ENCODE measurements at regions not wholly inside any gene's neighbourhood (a gene's known extent, or its start where the extent isn't known, plus 50 kb on each side); places are given as distances from the start of the nearest gene placed in this dataset.
"Not testable (repeated sequence)": the region's sequence is repeated elsewhere in the genome, so short reads cannot be mapped to it uniquely, and the experiment has no call there.

GRCh38 chr18:75735291-75735690 lies 307.8 kb upstream of the SMIM21 start:
- Histone ChIP-seq H3K4me1 (ENCODE audit: control insufficient read depth in 1 of 2, insufficient read depth in 2 of 2, low read length in 2 of 2) (no peaks in the 10 kb centered on the region), H3K4me3 (ENCODE audit: low read depth in 1 of 2, low read length in 2 of 2) (no peak overlapping the region), H3K36me3 (ENCODE audit: control insufficient read depth in 1 of 2, insufficient read depth in 2 of 2, low read length in 2 of 2) (no peaks in the 10 kb centered on the region), H3K9me3 (ENCODE audit: control insufficient read depth in 1 of 2, low read length in 2 of 2) (no peaks in the 10 kb centered on the region), H3K27ac (ENCODE audit: low read depth, low read length) (no peak overlapping the region), H3K27me3 (ENCODE audit: control insufficient read depth in 1 of 2, insufficient read depth in 2 of 2, low read length in 2 of 2) (no peaks in the 10 kb centered on the region), H3K9ac (ENCODE audit: low read depth in 1 of 2, low read length in 2 of 2) (no peak overlapping the region)

DNA sequence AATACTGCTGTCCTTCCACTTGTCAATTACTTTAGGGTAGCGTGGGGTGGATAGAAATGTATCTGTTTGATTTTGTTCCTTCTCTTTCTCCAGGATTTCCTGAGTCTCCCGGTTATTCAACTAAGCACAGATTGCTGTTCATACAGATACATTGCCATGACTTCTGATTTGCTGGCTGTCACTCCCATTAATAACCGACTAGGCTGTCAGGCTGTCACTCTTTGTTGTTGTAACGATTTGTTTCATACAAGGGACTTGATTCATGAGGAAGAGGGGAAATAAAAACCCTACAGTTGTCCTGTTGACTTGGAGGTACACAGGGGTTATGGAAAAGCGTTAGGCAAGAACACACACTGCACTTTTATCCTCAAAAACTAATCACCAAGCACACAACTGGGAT lies 302.7 kb upstream of the SMIM21 start:
- Histone ChIP-seq H3K4me3 (ENCODE audit: low read depth in 1 of 2, low read length in 2 of 2) (no peak overlapping the region), H3K27me3 (ENCODE audit: control insufficient read depth in 1 of 2, insufficient read depth in 2 of 2, low read length in 2 of 2) (no peaks in the 10 kb centered on the region), H3K4me1 (ENCODE audit: control insufficient read depth in 1 of 2, insufficient read depth in 2 of 2, low read length in 2 of 2) (no peaks in the 10 kb centered on the region), H3K27ac (ENCODE audit: low read depth, low read length) (no peak overlapping the region), H3K9me3 (ENCODE audit: control insufficient read depth in 1 of 2, low read length in 2 of 2) (no peaks in the 10 kb centered on the region), H3K36me3 (ENCODE audit: control insufficient read depth in 1 of 2, insufficient read depth in 2 of 2, low read length in 2 of 2) (no peaks in the 10 kb centered on the region), H3K9ac (ENCODE audit: low read depth in 1 of 2, low read length in 2 of 2) (no peak overlapping the region)

DNA sequence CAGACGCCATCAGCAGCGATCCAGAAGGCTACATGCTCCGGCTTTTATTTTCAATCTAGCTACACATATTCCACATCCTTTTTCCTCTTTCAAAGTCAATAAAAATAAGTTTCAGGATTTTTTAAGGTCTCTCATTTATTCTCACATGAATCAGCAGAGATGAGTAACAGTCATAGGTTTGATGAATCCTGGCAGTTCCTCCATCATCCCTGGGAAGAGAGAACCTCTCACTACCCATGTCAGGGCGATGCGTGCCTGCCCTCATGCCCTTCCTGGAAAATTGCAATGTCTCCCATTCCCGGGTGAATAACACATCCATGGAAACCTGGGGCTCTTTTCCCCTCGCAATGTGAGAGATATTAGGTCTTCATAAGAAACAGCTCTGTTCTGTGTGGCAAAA lies 301.1 kb upstream of the SMIM21 start:
- Histone ChIP-seq H3K27me3 (ENCODE audit: control insufficient read depth in 1 of 2, insufficient read depth in 2 of 2, low read length in 2 of 2) (no peaks in the 10 kb centered on the region), H3K27ac (ENCODE audit: low read depth, low read length) (no peak overlapping the region), H3K4me3 (ENCODE audit: low read depth in 1 of 2, low read length in 2 of 2) (no peak overlapping the region), H3K36me3 (ENCODE audit: control insufficient read depth in 1 of 2, insufficient read depth in 2 of 2, low read length in 2 of 2) (no peaks in the 10 kb centered on the region), H3K9ac (ENCODE audit: low read depth in 1 of 2, low read length in 2 of 2) (no peak overlapping the region), H3K9me3 (ENCODE audit: control insufficient read depth in 1 of 2, low read length in 2 of 2) (no peaks in the 10 kb centered on the region), H3K4me1 (ENCODE audit: control insufficient read depth in 1 of 2, insufficient read depth in 2 of 2, low read length in 2 of 2) (no peaks in the 10 kb centered on the region)

- Histone ChIP-seq H3K9me3 (ENCODE audit: control insufficient read depth in 1 of 2, low read length in 2 of 2) (no peaks in the 10 kb centered on the region), H3K9ac (ENCODE audit: low read depth in 1 of 2, low read length in 2 of 2) (no peak overlapping the region), H3K27ac (ENCODE audit: low read depth, low read length) (no peak overlapping the region), H3K27me3 (ENCODE audit: control insufficient read depth in 1 of 2, insufficient read depth in 2 of 2, low read length in 2 of 2) (no peaks in the 10 kb centered on the region), H3K4me3 (ENCODE audit: low read depth in 1 of 2, low read length in 2 of 2) (no peak overlapping the region), H3K4me1 (ENCODE audit: control insufficient read depth in 1 of 2, insufficient read depth in 2 of 2, low read length in 2 of 2) (no peaks in the 10 kb centered on the region), H3K36me3 (ENCODE audit: control insufficient read depth in 1 of 2, insufficient read depth in 2 of 2, low read length in 2 of 2) (no peaks in the 10 kb centered on the region)
Measured at GRCh38 chr18:75727456-75727855, 300.0 kb upstream of the SMIM21 start.

- no peaks in the 10 kb centered on the region for H3K9me3 ChIP-seq (ENCODE audit: control insufficient read depth in 1 of 2, low read length in 2 of 2)
- no peaks in the 10 kb centered on the region for H3K36me3 ChIP-seq (ENCODE audit: control insufficient read depth in 1 of 2, insufficient read depth in 2 of 2, low read length in 2 of 2)
- H3K4me3 ChIP-seq (ENCODE audit: low read depth in 1 of 2, low read length in 2 of 2) = no peak overlapping the region
- H3K4me1 ChIP-seq (ENCODE audit: control insufficient read depth in 1 of 2, insufficient read depth in 2 of 2, low read length in 2 of 2) = no peaks in the 10 kb centered on the region
- no peaks in the 10 kb centered on the region for H3K27me3 ChIP-seq (ENCODE audit: control insufficient read depth in 1 of 2, insufficient read depth in 2 of 2, low read length in 2 of 2)
- no peak overlapping the region for H3K9ac ChIP-seq (ENCODE audit: low read depth in 1 of 2, low read length in 2 of 2)
- H3K27ac ChIP-seq (ENCODE audit: low read depth, low read length) = no peak overlapping the region
Measured at GRCh38 chr18:75723521-75724340, 296.2 kb upstream of the SMIM21 start.

DNA sequence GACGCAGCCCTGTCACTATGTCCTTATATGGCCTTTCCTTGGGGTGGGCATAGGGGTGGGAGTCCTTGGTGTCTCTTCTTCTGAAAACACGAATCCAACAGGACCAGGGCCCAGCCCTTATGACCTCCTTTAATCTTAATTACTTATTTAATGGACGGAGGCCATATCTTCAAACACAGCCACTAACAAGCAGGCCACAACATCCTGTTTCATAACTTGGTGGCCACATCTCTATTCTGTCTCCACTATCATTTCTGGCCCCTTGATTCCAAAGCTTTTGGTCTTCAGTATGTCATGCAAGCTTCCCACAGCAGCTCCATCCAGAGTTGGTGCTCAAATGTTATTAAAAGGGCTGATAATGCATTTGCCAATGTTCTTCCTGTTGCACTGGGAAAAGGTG lies 287.3 kb upstream of the SMIM21 start:
- no peak overlapping the region for H3K27ac ChIP-seq (ENCODE audit: low read depth, low read length)
- H3K4me1 ChIP-seq (ENCODE audit: control insufficient read depth in 1 of 2, insufficient read depth in 2 of 2, low read length in 2 of 2) = no peaks in the 10 kb centered on the region
- H3K27me3 ChIP-seq (ENCODE audit: control insufficient read depth in 1 of 2, insufficient read depth in 2 of 2, low read length in 2 of 2) = no peaks in the 10 kb centered on the region
- H3K36me3 ChIP-seq (ENCODE audit: control insufficient read depth in 1 of 2, insufficient read depth in 2 of 2, low read length in 2 of 2) = no peaks in the 10 kb centered on the region
- H3K9me3 ChIP-seq (ENCODE audit: control insufficient read depth in 1 of 2, low read length in 2 of 2) = no peaks in the 10 kb centered on the region
- H3K9ac ChIP-seq (ENCODE audit: low read depth in 1 of 2, low read length in 2 of 2) = no peak overlapping the region
- H3K4me3 ChIP-seq (ENCODE audit: low read depth in 1 of 2, low read length in 2 of 2) = no peak overlapping the region

GRCh38 chr18:75712124-75712867 lies 284.8 kb upstream of the SMIM21 start:
- H3K36me3 ChIP-seq (ENCODE audit: control insufficient read depth in 1 of 2, insufficient read depth in 2 of 2, low read length in 2 of 2); H3K4me3 ChIP-seq (ENCODE audit: low read depth in 1 of 2, low read length in 2 of 2); H3K27ac ChIP-seq (ENCODE audit: low read depth, low read length); H3K4me1 ChIP-seq (ENCODE audit: control insufficient read depth in 1 of 2, insufficient read depth in 2 of 2, low read length in 2 of 2); H3K27me3 ChIP-seq (ENCODE audit: control insufficient read depth in 1 of 2, insufficient read depth in 2 of 2, low read length in 2 of 2); H3K9ac ChIP-seq (ENCODE audit: low read depth in 1 of 2, low read length in 2 of 2); H3K9me3 ChIP-seq (ENCODE audit: control insufficient read depth in 1 of 2, low read length in 2 of 2): not testable (repeated sequence)

GRCh38 chr18:75700561-75700960 lies 273.1 kb upstream of the SMIM21 start:
- Histone ChIP-seq H3K4me3 (ENCODE audit: low read depth in 1 of 2, low read length in 2 of 2) (no peak overlapping the region), H3K27ac (ENCODE audit: low read depth, low read length) (no peak overlapping the region), H3K4me1 (ENCODE audit: control insufficient read depth in 1 of 2, insufficient read depth in 2 of 2, low read length in 2 of 2) (no peaks in the 10 kb centered on the region), H3K27me3 (ENCODE audit: control insufficient read depth in 1 of 2, insufficient read depth in 2 of 2, low read length in 2 of 2) (no peaks in the 10 kb centered on the region), H3K9ac (ENCODE audit: low read depth in 1 of 2, low read length in 2 of 2) (no peak overlapping the region), H3K9me3 (ENCODE audit: control insufficient read depth in 1 of 2, low read length in 2 of 2) (peaks cover 5 to 11% of the 10 kb centered on the region in 2 donors), H3K36me3 (ENCODE audit: control insufficient read depth in 1 of 2, insufficient read depth in 2 of 2, low read length in 2 of 2) (no peaks in the 10 kb centered on the region)

GRCh38 chr18:75698861-75699260 lies 271.4 kb upstream of the SMIM21 start:
- H3K36me3 ChIP-seq (ENCODE audit: control insufficient read depth in 1 of 2, insufficient read depth in 2 of 2, low read length in 2 of 2) = no peaks in the 10 kb centered on the region
- peaks cover 5 to 11% of the 10 kb centered on the region in 2 donors for H3K9me3 ChIP-seq (ENCODE audit: control insufficient read depth in 1 of 2, low read length in 2 of 2)
- no peak overlapping the region for H3K27ac ChIP-seq (ENCODE audit: low read depth, low read length)
- no peak overlapping the region for H3K9ac ChIP-seq (ENCODE audit: low read depth in 1 of 2, low read length in 2 of 2)
- no peaks in the 10 kb centered on the region for H3K4me1 ChIP-seq (ENCODE audit: control insufficient read depth in 1 of 2, insufficient read depth in 2 of 2, low read length in 2 of 2)
- H3K27me3 ChIP-seq (ENCODE audit: control insufficient read depth in 1 of 2, insufficient read depth in 2 of 2, low read length in 2 of 2) = no peaks in the 10 kb centered on the region
- H3K4me3 ChIP-seq (ENCODE audit: low read depth in 1 of 2, low read length in 2 of 2) = no peak overlapping the region

GRCh38 chr18:75697493-75697892 lies 270.0 kb upstream of the SMIM21 start:
- Histone ChIP-seq H3K36me3 (ENCODE audit: control insufficient read depth in 1 of 2, insufficient read depth in 2 of 2, low read length in 2 of 2) (no peaks in the 10 kb centered on the region), H3K9ac (ENCODE audit: low read depth in 1 of 2, low read length in 2 of 2) (no peak overlapping the region)

More at GRCh38 chr18:75697493-75697892, 270.0 kb upstream of the SMIM21 start:
- Histone ChIP-seq H3K4me1 (ENCODE audit: control insufficient read depth in 1 of 2, insufficient read depth in 2 of 2, low read length in 2 of 2) (no peaks in the 10 kb centered on the region), H3K4me3 (ENCODE audit: low read depth in 1 of 2, low read length in 2 of 2) (no peak overlapping the region), H3K27ac (ENCODE audit: low read depth, low read length) (no peak overlapping the region), H3K27me3 (ENCODE audit: control insufficient read depth in 1 of 2, insufficient read depth in 2 of 2, low read length in 2 of 2) (no peaks in the 10 kb centered on the region), H3K9me3 (ENCODE audit: control insufficient read depth in 1 of 2, low read length in 2 of 2) (peaks cover 0 to 5% of the 10 kb centered on the region in 2 donors)
